GM19099 (cell line): ENCODE measurements at regions not wholly inside any gene's neighbourhood (a gene's known extent, or its start where the extent isn't known, plus 50 kb on each side); places are given as distances from the start of the nearest gene placed in this dataset.

Source experiments
- POLR2A ChIP-seq: IDR thresholded peaks from 3 replicates; pipeline ENCODE4 v1.6.1; 2011; ENCODE audit warnings: low read depth; ENCODE audit not compliant: insufficient read length; ENCODE audit errors: extremely low read depth

DNA sequence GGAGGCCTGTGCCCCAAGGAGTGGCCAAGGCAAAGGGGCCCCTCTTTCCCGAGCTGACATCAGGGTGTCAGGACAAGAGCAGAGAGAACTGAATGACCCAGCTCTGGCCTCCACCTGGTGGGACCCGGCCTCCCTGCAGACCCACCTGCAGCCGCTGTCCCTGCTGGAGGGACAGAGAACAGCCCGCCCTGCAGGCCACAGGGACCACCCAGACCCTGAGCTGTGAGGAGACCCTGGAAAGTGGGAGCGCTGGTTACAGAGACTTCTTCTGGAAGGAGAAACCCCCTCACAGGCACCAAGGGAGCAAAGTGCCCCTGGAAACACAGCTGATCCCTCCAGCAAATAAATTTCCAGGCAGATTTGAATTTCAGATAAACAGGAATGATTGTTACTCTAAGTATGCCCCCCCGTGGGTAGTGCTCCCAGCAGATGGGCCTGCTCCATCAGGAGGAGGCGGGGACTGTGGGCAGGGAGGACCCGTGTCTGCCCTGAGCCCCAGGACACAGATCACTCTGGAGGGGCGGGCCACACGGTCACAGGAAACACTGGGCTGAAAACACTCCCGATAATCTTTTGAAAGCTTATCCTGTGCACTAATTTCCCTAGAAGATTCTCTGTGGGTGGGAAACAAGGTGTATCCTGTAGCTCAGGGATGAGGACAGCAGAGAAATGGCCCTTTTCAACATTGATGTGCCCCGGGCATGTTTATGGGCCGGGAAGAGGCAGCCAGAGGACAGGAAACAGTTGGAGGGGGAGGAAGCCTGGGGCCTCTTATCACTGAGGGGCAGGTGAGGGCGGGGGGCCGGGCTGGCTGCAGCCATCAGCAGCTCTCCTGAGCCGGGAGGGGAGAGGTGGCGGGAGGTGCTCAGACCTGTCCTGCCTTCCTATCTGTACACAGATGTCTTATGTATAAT lies 276.0 kb downstream of the ADGRD1 start:
- no peak for TF ChIP-seq POLR2A

DNA sequence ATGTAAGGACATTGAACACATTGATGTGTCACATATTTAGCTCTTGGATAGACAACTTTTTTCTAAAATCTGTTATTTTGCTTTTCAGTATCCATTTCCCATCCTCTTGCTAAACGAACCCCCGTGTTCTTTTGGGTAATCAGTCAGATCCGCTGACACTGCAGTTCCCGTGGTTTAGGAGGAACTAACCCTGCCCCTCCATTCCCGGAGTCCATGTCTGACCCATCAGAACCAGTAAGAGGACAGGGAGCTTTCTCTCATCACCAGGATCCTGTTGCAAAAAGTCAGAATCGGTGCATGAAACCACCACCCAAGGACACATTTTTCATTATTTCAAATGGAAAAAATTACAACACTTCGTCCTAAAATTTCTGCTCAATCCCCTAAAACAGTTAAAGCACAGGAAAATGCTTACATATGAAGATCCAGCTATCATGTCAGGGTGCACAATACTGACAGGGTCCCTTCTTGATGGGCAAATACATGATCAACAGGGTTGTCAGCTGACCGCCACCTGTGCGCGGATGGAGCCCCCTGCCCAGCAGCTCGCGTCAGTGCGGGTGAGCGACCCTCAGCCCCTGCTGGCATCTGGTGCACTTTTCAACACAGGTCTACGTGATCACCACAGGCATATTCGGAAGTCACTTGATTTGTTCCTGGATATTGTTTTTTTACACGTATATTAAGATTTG lies 276.8 kb downstream of the ADGRD1 start:
- TF ChIP-seq POLR2A = no peak

DNA sequence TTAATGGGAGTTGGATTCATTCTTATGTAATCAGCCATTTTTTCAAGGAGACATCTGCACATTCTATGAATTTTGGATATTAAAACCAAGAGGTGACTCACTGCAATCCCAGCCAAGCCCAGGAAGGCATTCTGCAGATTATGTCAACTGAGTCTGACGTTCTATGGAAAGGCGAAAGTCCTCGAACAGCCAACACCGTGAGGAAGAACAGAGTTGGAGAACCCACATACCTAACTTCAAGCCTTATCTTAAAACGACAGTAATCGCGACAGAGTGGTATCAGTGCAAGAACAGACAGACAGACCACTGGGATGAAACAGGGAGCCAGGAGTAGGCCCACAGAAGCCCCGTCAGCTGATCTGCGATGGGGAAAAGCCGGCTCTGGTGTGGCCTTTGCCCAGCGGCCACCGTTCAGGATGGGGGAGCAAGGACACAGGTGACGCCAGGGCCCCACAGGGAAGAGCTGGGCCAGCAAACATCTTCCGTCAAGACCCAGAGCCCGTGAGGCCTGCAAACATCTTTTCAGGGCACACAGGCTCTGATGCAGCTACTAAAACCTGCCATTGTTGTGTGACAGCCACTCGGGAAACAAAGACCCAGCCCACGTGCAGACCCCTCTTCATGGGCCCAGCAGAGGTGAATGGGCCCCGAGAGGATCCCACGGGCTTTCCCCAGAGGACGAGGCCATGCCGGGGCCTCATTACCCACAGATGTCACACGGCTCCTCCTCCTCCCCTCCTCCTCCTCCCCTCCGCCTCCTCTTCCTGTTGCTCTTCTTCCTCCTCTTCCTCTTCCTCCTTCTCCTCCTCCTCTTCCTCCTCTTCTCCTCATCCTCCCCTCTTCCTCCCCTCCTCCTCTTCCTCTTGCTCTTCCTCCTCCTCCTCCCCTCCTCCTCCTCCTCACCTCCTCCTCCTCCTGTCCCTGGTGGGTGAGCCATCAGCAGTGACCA lies 277.6 kb downstream of the ADGRD1 start:
- no peak for TF ChIP-seq POLR2A

DNA sequence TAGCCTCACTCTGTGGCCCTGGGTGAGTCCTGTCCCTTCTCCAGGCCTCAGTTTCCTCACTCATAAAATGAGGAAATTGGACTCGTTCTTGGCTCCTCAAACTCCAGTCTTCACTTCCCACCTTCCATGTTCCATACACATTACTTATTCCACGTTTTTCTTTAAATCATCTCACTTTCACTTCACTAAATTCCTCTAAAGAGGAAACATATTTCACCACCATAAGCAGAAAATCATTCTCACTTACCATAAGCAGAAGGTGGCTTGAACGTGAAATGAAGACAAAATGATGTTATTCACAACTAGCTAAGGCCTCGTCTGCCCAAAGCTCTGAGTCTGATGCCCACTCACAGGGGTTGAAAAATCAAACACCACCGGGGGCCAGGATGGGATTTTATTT lies 278.3 kb downstream of the ADGRD1 start:
- TF ChIP-seq POLR2A = no peak

DNA sequence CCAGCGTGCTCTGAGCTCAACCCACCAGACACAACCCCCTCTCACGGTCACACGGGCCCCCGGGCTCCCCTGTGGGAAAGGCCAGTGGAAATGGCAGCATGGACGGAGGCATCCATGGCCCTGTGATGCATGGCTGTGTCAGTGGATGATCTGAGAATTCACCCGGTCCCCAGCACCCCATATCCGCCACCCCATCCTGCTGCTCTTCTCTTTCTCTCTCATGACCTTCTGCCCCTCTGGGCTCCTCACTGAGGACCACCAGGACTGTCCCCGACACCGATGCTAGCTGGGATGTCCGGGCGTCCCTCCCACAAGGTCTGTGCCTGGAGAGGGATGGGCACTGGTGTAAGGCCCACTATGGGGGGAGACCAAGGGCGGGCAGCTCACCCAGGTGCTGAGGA lies 282.2 kb downstream of the ADGRD1 start:
- TF ChIP-seq POLR2A = no peak

DNA sequence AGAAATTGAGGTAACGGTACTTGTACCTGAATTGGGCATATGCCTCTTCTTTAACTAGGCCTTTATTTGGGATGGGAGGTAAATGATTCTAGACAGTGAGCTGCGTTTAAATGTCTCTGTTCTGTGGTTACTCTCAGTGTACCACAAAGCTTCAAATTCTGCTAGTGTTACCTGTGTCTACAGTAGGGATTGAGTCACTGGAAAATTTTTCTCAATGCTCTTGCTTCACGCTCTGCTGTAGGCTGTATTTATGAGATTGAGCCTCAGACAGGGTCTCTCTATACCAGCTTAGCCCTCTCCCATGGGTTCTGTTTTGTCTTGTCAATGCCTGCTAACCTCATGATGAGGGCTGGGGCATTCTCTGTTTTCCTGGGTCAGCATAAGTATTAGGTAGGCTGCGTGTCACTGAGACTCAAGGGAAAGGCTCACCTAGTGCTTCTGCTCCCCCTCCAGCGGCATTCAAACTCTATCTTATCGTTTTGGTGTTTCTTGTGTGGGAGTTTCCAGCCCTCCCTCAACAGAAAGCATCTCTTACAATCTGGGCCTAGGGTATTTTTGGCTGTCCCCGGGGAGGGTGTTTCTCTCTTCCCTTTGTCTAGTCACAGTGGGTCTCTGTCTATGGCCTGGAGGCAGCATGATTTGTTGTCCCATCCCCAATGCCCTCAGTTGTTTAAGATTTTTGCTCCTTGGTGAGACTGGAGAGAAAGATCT lies 285.8 kb downstream of the ADGRD1 start:
- TF ChIP-seq POLR2A = no peak

DNA sequence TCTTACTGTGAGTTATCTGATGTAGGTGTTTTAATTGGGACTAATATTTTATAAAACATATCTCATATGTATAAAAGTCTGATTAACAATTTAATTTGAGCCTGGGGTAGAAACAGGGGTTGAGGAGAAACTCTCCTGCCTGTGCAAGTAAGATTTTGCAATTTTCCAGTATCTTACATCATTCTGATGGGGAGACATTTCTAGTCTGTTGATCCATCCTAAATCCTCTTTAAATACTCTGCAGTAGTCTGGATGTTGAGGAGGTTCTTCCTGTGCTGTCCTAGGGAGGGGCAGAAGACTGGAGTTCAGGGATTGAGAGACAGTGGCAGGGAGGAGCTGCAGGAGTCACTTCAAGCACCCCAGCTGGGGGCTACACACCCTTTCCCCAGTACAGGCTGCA lies 287.8 kb downstream of the ADGRD1 start:
- no peak for TF ChIP-seq POLR2A

DNA sequence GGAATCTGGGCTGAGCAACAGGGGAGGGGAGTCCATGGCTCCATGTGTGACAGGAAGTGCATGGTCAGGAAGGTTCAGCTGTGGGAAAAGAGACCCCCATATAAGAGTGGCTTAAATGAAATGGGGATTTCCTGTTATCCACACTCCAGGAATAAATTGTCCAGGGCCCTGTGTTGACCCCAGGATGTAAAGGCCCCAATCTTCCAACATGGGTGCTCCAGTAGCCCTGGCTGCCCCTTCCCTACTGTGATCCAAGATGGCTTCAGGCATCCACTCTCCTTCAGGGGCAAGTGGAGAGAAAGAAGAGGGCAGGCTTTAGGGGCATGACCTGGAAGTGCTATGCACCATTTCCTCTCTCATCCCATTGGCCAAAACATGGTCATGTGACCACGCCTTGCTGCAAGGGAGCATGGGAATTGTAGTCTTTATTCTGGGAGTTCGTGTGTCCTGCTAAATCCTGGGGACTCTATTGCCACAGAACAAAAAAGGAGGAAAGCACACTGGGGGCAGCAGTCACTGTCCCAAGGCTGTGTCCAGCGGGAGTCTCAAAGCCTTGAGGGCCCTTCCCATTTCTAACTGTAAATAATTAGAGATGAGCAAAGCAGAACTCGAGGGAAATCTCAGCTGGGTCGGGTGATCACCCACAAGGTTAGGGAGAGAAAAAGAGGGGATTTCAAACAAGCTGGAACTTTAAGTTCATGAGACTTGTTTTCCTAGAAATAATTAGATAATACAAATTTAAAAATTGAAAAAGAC lies 289.2 kb downstream of the ADGRD1 start:
- TF ChIP-seq POLR2A = no peak

DNA sequence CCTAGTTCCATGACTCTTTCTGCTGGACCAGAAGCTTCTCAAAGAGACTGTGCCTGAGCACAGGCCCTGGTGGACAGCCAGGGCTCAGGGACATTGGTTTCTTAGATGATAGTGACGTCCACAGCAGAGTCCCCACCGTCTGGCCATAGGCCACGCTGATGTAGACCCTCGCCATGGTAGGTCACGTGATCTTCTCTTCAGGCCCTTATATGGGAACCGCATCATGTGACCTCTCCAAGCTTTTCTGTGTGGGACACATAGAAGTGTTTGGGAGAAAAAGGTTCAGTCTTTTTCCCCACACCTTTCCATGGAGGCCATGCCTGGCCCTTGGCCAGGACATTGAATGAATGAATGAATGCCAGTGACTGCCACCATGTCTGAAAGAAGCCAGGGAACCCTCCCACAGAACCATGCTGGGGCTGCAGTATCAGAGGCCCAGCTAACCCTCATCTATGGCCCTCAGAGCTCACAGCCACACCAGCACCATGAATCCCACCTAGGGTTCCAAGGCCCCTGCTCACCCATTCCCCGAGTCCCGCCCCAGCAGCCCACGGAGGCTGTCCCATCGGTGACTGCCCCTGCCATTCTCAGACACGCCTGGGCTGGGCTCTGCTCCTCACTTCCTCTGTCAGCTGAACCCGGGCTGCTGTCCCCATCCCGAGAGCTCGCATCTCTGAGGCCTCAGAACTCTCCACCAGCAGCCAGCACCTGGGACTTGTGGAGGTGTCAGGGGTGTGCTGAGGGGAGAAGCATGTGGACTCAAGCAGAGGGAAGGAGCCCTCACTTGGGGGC lies 292.1 kb downstream of the ADGRD1 start:
- TF ChIP-seq POLR2A = no peak

DNA sequence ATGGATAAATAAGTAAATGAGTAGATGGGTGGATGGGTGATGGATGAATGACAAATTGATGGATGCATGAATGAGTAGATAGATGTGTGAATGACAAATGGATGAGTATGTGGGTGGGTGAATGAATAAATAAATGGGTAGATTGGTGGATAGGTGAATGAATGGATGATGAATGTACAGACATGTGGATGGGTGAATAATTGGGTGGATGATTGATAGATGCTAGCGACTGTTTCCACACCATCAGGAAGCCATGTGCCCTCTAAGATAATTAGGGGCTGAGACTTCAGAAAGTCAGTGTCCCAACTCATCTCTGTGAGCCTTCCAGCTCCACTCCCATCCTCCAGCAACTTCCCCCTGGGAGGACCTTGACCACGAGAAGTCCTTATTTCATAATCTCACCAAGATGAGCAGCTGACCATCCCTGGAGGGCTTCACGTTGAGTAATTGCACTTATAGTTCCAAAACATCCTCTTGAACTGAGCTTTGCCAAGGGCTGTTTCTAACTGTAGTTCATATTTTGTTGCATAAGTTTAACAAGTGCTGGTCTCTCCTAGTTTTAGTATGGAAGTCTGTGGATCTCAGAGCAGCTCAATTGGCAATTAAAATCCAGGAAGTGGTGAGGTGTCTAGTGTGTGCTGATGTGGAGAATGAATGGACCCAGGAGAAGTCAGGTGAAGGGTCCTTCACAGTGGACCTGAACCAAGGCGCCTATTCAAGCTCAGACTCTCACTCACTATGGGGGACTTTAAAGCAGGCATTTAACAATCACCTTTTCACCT lies 295.7 kb downstream of the ADGRD1 start:
- no peak for TF ChIP-seq POLR2A

DNA sequence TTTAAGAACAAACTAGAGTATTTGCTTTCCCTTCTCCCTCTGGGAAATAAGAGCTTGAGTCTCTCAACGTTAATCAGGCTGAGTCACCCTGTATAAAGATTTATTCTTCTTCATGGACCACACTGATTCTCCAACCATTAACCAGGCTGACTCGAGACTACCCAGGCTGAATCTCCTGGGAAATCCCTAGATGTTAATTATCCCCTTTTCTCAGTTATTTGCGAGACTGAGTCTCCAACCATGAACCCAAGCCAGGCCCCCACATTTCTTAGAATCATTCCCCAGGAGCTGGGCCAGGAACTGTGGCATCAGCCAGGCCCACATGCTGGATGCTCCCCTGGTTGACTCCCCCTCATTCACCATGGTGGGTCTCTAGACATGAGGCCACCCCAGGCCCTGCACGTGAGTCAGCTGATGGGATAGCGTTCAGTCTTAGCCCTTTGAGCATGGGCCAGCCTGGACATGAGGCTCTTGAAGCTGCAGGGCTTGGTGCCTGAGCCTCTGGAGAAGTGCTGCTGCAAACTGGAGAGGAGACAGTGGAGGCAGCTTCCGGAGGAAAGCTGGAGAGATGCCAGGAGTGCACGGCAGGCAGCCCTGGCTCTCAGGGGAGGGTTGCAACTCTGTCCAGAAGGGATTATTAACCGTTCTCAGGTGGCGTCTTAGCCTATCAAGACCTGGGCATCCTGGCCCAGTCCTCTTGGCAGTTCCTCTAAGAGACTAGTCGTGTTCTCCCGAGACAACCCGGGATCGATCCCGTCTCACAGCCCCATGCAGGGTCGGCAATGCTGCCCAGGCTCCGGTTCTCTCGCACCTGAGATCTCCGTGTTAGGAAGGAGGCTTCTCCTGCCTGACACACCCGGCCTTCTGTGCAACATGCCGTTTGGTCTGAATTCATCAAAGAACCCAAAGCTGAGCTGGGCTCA lies 296.6 kb downstream of the ADGRD1 start:
- no peak for TF ChIP-seq POLR2A
